Cerebellar cortex (tissue), 1 donor: ENCODE measurements at regions not wholly inside any gene's neighbourhood (a gene's known extent, or its start where the extent isn't known, plus 50 kb on each side); places are given as distances from the start of the nearest gene placed in this dataset.

ENCODE experiments used
- DNase-seq: peaks from one replicate; pipeline ENCODE4 v3.0.0-alpha.2; 2015; ENCODE audit warnings: low spot score

DNA sequence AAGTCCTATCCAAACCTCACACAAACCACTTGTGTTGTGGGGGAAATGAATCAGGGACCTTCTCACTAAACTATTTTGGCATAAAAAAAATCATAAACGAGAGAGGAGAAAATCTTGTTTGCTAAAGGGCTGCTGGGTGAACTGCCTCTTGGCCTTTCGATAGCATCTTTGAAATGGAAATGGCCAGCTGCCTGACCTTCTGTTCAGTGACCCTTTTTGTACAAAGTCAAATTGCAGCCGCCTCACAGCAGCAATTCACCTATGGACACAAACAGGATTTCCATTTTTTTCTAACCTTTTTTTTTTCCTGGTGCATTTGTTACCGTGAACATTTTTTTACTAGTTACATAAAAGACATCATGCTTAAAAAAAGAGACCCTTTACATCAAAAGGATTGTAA, 89.0 kb upstream of the ONECUT1 start:
- no peak for DNase-seq

DNA sequence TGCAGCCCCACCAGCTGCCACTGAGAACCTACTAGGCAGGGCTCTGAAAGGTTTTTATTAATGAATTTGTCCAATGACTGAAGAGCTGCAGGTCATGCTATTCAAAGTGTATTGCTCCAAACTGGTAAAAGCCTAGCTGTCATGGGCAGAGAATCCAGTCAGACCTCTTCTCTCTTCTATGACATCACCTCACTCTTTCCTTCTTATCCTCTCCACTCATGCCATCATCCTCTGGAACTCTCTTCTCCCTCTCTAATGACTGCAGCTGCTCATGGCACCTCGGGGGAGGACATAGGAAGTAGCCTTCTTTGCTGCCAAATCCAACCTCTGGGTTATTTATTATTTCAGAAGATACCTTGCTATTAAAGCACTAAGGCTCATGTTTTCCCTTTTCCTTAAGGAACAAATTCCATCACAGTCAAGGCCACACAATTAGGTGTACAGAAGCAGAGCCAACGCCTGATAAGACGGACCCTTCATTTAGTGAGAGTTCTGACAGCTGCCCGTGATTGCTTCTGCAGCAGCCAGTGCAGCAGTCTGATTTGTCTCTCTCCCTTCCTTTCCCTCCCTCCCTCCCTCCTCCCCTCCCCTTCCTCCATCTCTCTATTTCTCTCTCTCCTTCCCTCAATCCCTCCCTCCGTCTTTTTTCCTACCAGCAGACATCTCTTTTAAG, 87.0 kb upstream of the ONECUT1 start:
- no peak for DNase-seq

DNA sequence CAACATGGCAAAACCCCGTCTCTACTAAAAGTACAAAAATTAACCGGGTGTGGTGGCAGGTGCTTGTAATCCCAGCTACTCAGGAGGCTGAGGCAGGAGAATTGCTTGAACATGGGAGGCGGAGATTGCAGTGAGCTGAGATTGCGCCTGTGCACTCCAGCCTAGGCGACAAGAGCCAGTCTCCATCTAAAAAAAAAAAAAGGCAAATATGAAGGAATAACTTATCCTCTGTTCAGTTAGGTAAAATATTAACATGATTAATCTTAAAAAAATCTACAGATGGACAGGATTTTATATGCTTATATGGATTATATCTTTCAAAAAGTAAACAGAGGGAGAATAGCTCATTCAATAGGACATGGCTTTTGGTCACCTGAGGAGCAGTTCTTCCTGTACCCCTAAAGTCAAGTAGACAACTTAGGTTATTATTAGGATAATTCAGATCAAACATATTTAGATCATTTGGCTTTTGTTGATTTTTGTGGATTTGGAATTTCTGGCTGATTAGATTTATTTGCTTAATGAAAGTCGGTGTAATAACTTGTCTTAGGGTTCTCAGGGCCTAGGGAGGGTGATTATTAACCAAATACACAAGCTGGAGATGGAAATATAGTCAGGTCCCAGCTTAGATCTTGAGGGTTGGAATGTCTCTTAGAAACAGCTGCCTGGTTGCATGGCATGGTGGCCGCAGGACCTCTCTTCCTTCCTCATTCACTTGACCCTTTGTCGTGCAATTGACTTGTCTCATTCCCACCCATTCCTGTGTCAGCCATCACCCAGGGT, 82.1 kb upstream of the ONECUT1 start:
- no peak for DNase-seq

DNA sequence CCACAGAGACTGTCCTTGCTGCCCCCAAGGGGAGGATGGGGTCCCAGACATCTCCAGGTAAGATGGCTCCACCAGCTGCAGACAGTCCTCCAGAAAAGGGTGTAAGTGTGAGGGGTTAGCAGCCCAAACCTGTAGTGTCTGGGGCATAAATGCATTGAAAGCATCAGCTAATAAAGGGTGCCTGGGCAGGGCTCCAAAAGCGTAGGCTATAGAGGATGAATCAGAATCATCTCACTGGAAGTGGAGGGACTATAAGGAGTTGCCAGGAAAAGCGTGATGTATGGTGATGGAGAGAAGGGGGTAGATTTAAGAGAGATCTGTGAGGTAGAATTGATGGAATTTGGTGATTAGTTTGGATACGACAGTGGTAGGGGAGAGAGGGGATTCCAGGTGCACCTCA, 79.9 kb upstream of the ONECUT1 start:
- no peak for DNase-seq

DNA sequence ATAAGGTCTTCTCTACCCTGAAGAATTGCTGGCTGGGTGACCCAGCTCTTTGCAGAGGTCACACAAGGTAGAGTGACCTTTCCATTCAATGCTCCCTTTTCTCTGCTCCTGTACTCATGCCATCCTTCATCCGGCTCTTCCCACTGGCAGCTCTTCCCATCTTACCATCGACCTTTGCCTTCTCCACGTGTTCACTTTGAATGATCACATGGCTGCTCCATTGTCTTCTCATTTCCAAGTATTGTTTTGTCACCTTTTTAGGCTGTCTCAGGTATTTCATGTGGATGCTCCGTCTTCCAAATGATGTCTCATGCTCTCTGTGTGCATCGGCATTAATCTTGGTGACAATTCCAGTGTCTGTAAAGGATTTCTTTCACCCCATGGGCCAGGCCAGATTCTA, 76.6 kb upstream of the ONECUT1 start:
- DNase-seq: no peak

DNA sequence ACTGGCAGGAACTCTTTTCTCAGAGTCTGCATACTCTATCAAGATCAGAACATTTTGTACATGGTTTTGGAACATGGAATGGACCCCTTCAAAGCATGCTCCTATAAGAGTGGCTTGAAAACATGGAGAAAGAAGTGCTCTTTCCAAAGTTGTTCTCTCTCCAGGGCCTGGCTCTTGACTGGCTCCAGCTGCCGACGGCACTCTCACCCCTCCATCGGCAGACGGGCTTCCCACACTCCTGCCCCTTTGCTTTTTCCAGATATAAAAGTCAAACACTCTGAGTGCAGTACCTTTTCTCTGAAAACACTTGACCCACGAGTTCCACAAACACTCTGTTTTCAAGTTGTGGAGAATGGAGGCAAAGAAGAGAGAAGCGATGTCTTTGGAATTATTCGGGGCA, 72.5 kb upstream of the ONECUT1 start:
- no peak for DNase-seq

DNA sequence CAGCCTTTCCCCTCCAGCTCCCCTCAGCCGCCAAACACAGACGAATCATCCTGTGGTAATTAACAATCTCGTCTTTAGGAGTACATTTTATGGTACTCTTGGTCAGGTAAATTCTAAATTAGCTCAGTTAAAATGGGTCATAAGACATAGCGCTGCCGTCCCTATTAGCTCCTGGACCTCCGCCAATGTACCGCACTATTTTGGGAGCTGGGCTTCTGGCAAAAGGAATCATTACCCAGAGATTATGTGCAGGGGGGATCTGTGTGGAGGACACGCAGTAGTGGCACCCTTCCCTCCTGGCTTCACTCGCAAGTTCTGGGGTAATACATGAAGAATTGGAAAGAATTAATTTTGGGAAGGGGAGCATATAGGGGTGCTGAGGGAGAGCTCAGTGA, 68.6 kb upstream of the ONECUT1 start:
- DNase-seq: no peak

DNA sequence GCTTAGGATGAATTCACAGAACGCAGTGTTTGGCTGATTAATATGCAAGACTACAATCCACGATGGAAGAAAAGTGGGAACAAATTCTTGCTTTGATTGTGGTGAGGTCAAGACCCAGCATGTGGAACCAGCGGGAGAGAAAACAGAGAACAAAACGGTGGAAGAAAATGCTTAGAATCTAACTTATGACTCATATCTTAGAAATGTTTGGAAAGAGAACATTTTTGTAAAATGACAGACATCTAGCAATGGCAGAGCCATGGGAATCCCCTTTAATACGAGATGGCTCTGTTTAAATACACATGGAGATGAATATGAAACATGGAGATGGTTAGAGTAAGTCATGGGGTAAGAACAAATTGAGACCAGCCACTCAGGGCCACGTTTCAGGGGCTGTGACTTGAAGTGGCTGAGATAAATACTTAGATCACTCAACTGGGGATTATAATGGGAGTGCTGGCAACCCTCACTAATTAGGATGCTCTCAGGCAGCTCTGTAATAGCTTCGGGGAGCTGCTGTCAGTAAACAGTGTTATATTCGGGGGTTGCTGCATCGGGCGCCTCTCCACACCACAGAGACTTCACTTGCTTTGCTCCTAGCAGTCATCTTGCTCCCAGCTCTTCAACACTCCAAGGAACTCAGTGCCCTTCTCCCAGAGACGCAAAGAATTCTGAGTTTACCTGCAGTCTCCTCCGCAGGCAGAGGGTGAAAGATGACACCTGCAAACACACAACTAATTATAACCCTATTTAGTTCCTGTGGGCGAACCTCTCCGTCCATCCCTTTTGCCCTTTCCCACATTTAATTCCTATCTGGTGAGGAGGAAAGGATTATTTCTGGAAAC, 68.0 kb upstream of the ONECUT1 start:
- DNase-seq: no peak

DNA sequence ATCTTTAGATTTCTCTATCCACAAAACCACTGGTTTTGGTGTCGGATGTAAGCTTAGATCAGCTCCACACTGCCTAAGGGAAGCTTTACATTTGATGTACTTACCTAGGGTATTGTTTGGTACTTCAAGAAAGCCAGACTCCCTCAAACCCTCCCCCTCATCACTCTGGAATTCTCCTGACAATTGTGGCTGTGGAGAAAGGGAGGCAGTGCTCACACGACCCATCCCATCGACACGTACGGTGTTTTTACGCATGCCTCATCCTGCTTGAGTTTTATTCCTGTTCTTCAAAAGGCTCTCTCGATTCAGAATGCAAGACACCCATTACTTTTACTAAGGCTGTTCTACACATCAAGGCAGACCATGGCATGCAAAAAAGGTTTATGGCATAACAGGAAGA, 67.3 kb upstream of the ONECUT1 start:
- no peak for DNase-seq

DNA sequence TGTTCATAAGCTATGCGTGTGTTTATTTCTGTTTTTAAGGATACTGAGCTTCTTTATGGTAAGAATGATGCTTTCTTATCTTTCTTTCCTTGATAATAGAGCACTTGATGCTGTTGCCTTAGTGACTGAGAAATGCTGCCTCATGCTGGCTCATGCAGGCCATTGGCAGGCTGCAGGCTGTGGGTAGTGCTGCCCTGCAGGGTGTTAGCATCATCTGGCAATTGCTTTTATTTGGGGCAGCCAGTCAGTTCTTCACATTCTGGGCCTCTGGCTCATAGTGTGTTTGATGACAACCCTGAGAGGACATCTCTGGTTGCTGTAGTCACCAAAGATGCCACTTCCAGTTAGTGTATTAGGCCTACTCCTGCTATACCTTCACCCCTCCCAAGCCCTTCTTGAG, 66.2 kb upstream of the ONECUT1 start:
- no peak for DNase-seq

DNA sequence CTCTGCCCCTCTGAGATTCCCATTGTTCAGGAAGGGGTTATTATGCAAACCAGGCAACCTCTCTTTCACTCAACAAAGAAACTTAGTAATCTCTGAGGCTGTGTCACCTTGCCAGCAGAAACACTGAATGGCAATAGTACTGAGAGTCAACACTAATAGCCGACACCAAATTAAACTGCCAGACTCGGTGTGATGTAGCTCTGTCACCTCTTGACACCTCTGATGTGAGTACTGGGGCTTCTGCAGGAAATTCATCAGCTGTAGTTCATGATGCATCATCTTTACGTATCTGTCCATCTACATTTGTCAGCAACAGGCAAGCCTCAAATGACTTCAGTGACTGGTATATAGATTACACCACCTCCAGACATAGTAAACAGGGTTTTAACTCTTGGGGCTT, 65.0 kb upstream of the ONECUT1 start:
- DNase-seq: no peak

DNA sequence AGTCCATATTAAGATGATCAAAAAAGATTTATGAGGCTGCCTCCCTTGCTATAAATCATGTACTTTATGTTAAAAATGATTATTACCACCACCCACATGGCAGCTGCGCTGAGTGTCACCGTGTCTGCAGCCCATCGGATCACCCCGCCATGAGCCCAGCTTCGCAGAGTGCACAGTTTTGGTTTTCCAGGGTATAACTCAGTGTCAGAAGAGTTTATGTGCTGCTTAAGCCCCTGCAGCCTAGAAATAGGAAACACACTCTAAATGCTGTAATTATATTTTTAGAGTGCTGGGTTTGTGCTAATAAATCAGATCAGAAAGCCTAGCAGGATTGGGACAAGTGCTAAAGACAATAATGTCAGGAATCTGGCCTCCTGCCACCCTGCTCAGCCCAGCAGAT, 54.7 kb upstream of the ONECUT1 start:
- no peak for DNase-seq
